ENCODE measurements at regions not wholly inside any gene's neighbourhood (a gene's known extent, or its start where the extent isn't known, plus 50 kb on each side); places are given as distances from the start of the nearest gene placed in this dataset.

DNA sequence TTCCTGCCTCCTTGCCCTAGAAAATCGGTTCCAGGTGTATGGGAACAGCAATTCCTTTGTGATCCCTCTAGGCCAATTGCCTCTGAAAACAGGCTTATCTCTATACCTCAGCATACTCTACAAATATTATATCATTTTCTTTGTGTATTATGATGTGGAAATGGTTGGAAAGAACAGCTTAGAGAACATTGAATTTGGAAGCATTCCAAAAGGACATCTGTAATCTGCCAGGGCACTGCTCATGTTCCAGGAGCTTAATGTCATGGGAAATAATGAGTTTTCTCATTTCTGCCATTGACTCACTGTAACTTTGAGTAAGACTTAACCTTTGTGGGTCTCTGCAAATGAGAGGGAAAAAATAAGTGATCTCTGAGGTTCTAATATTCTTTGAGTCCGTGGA, 147.3 kb downstream of the UFM1 start:
- Histone ChIP-seq H3K27me3 (no peaks in the 10 kb centered on the region), H3K4me1 (no peaks in the 10 kb centered on the region), H3K27ac (no peak overlapping the region), H3K36me3 (no peaks in the 10 kb centered on the region), H3K4me3 (no peak overlapping the region), H3K9me3 (no peaks in the 10 kb centered on the region)
- DNase-seq (no peak), ATAC-seq (no peak)
- TF ChIP-seq, protein P1, sequence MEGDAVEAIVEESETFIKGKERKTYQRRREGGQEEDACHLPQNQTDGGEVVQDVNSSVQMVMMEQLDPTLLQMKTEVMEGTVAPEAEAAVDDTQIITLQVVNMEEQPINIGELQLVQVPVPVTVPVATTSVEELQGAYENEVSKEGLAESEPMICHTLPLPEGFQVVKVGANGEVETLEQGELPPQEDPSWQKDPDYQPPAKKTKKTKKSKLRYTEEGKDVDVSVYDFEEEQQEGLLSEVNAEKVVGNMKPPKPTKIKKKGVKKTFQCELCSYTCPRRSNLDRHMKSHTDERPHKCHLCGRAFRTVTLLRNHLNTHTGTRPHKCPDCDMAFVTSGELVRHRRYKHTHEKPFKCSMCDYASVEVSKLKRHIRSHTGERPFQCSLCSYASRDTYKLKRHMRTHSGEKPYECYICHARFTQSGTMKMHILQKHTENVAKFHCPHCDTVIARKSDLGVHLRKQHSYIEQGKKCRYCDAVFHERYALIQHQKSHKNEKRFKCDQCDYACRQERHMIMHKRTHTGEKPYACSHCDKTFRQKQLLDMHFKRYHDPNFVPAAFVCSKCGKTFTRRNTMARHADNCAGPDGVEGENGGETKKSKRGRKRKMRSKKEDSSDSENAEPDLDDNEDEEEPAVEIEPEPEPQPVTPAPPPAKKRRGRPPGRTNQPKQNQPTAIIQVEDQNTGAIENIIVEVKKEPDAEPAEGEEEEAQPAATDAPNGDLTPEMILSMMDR (IDR thresholded peaks at IDR 0.05 in 4 of 5, conservative IDR thresholded peaks at IDR 0.05 in 1 of 5) = no peak
- no peak for TF ChIP-seq POLR2A (IDR thresholded peaks at IDR 0.05)
- intact Hi-C loops (cut with DNase I; ENCODE audit: low total_unique reads) = no loop called here
- in situ Hi-C loops (cut with MboI; ENCODE audit: low sequenced_read_pairs in 4 of 4) = no loop called here

DNA sequence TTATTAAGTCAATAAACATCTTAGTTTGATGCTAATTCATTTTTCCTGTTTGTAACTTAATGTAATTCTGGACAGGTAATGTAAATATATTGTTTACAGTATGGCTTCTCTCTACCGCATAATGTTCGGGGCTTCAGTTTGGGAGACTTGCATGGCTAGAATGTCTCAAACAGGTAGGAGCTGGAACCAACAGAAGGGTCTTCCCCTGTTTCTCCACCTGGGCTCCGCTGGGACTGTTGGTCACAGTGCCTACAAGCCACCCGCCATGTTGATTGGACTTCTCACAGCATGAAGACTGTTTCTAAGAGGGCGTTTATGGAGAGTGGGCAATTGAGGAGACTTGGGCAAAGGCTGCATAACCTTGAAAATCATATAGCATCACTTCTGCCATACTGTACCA, 148.6 kb downstream of the UFM1 start:
- intact Hi-C loops (cut with DNase I; ENCODE audit: low total_unique reads) = no loop called here
- H3K4me1 ChIP-seq = no peaks in the 10 kb centered on the region

DNA sequence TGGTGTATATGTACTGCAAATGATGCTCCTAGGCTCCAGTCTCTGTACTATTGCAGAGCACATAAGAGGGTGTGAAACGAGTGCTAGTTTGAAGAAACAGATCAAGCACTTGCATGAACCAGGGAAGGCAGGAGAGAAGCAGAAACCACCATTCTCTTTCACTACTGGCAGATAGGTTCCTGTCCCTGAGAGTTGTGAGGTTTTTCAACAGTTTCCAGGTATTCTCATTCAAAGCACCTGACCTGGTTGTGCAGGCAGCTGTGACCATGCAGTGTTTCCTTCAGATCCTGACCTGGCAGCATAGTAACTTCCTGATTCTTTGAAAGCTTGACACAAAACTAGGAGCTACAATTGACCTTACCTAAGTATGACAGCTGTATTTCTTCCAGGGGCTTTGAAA, 164.9 kb downstream of the UFM1 start:
- intact Hi-C loops (cut with DNase I; ENCODE audit: low total_unique reads) = no loop called here
- Histone ChIP-seq H3K4me3 (no peak overlapping the region), H3K9me3 (no peaks in the 10 kb centered on the region), H3K27me3 (no peaks in the 10 kb centered on the region), H3K36me3 (no peaks in the 10 kb centered on the region), H3K4me1 (no peaks in the 10 kb centered on the region), H3K27ac (no peak overlapping the region)
- TF ChIP-seq, protein P1 (IDR thresholded peaks at IDR 0.05 in 4 of 5, conservative IDR thresholded peaks at IDR 0.05 in 1 of 5) = no peak
- no peak for TF ChIP-seq POLR2A (IDR thresholded peaks at IDR 0.05)
- in situ Hi-C loops (cut with MboI; ENCODE audit: low sequenced_read_pairs in 4 of 4) = no loop called here
- no peak for ATAC-seq
- no peak for DNase-seq

More for the DNA sequence above, 148.6 kb downstream of the UFM1 start:
- H3K27ac ChIP-seq = no peak overlapping the region
- H3K9me3 ChIP-seq = no peaks in the 10 kb centered on the region
- H3K36me3 ChIP-seq = no peaks in the 10 kb centered on the region
- H3K4me3 ChIP-seq = no peak overlapping the region
- DNase-seq = no peak
- in situ Hi-C loops (cut with MboI; ENCODE audit: low sequenced_read_pairs in 4 of 4) = no loop called here
- H3K27me3 ChIP-seq = no peaks in the 10 kb centered on the region
- no peak for TF ChIP-seq POLR2A (IDR thresholded peaks at IDR 0.05)
- TF ChIP-seq, protein P1 (IDR thresholded peaks at IDR 0.05 in 4 of 5, conservative IDR thresholded peaks at IDR 0.05 in 1 of 5) = no peak
- ATAC-seq = no peak

DNA sequence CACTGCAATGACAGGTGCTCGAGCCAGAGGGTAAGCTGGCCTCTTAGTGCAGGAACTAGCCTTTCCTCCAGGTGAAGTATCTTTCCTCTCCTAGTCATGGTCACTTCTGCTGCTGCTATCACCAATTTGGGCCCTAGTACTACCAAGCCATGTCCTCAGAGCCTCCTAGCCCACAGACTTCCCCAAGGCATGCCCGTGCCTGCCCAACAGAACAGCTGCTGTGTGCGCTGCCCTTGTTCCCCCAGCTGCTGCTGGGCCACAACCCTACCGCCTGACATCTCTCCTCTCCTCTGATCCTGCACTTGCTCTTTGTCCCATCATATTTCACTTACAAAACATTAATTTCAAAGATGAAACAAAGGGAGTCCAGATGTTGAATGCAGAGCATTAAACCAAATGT, 168.5 kb upstream of the FREM2 start:
- no peaks in the 10 kb centered on the region for H3K36me3 ChIP-seq
- no peaks in the 10 kb centered on the region for H3K4me1 ChIP-seq
- TF ChIP-seq, protein P1 (IDR thresholded peaks at IDR 0.05 in 4 of 5, conservative IDR thresholded peaks at IDR 0.05 in 1 of 5) = no peak
- no peak for TF ChIP-seq POLR2A (IDR thresholded peaks at IDR 0.05)
- no peak overlapping the region for H3K27ac ChIP-seq
- H3K4me3 ChIP-seq = no peak overlapping the region
- DNase-seq = no peak
- H3K27me3 ChIP-seq = no peaks in the 10 kb centered on the region
- in situ Hi-C loops (cut with MboI; ENCODE audit: low sequenced_read_pairs in 4 of 4) = no loop called here
- ATAC-seq = no peak
- H3K9me3 ChIP-seq = no peaks in the 10 kb centered on the region
- intact Hi-C loops (cut with DNase I; ENCODE audit: low total_unique reads) = no loop called here

DNA sequence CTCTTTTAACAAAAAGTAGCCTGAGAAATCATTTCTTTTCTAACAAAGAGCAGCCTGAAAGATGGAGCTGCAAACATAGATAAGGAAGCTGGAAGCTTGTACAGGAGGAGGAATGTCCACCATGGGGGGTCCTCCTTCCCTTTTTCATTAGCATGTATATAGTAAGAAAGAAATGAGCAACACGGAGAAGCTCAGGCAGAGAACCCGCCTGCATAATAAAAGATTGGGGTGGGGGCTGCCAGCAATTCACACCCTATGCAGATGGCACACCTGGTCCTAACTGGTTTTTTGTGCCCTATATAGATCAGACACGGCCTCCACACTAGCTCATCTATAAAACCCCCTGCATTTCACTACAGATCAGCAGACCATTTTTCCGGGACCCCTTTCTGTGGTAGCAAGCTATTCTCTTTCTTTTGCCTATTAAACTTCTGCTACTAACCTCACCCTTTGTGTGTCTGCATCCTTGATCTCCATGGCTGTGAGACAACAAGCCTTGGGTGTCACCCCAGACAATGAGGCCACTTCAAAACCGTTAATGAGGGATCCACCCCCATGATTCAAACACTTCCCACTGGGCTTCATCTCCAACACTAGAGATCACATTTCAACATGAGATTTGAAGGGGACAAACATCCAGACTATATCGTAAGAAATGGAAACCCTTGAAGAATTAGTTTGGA, 167.5 kb upstream of the FREM2 start:
- H3K27ac ChIP-seq = no peak overlapping the region
- intact Hi-C loops (cut with DNase I; ENCODE audit: low total_unique reads) (no loop called here), in situ Hi-C loops (cut with MboI; ENCODE audit: low sequenced_read_pairs in 4 of 4) (no loop called here)
- no peaks in the 10 kb centered on the region for H3K27me3 ChIP-seq
- H3K4me3 ChIP-seq = no peak overlapping the region
- ATAC-seq = no peak
- no peak for DNase-seq
- TF ChIP-seq, protein P1 (IDR thresholded peaks at IDR 0.05 in 4 of 5, conservative IDR thresholded peaks at IDR 0.05 in 1 of 5) = no peak
- TF ChIP-seq POLR2A (IDR thresholded peaks at IDR 0.05) = no peak
- no peaks in the 10 kb centered on the region for H3K4me1 ChIP-seq
- H3K9me3 ChIP-seq = no peaks in the 10 kb centered on the region
- no peaks in the 10 kb centered on the region for H3K36me3 ChIP-seq
